ENCODE measurements at regions not wholly inside any gene's neighbourhood (a gene's known extent, or its start where the extent isn't known, plus 50 kb on each side); places are given as distances from the start of the nearest gene placed in this dataset.
"Not testable (repeated sequence)": the region's sequence is repeated elsewhere in the genome, so short reads cannot be mapped to it uniquely, and the experiment has no call there.

GRCh38 chr4:49573666-49574215 lies 587.7 kb downstream of the CWH43 start:
- DNase-seq (ENCODE audit: low read depth in 1 of 2, low spot score in 1 of 2), result not testable (repeated sequence)

- not testable (repeated sequence) for DNase-seq (ENCODE audit: low read depth in 1 of 2, low spot score in 1 of 2)
Measured at GRCh38 chr4:49575250-49575649, 589.2 kb downstream of the CWH43 start.

GRCh38 chr4:49578371-49578770 lies 592.3 kb downstream of the CWH43 start:
- DNase-seq (ENCODE audit: low read depth in 1 of 2, low spot score in 1 of 2), result not testable (repeated sequence)

- not testable (repeated sequence) for DNase-seq (ENCODE audit: low read depth in 1 of 2, low spot score in 1 of 2)
Measured at GRCh38 chr4:49578899-49579298, 592.8 kb downstream of the CWH43 start.

- not testable (repeated sequence) for DNase-seq (ENCODE audit: low read depth in 1 of 2, low spot score in 1 of 2)
Measured at GRCh38 chr4:49580166-49580565, 594.1 kb downstream of the CWH43 start.

- DNase-seq (ENCODE audit: low read depth in 1 of 2, low spot score in 1 of 2), result not testable (repeated sequence)
Measured at GRCh38 chr4:49588401-49588800, 602.3 kb downstream of the CWH43 start.

GRCh38 chr4:49618436-49618835 lies 632.4 kb downstream of the CWH43 start:
- DNase-seq (ENCODE audit: low read depth in 1 of 2, low spot score in 1 of 2), result not testable (repeated sequence)

- not testable (repeated sequence) for DNase-seq (ENCODE audit: low read depth in 1 of 2, low spot score in 1 of 2)
Measured at GRCh38 chr4:49626478-49626877, 640.4 kb downstream of the CWH43 start.
